ENCODE measurements at regions not wholly inside any gene's neighbourhood (a gene's known extent, or its start where the extent isn't known, plus 50 kb on each side); places are given as distances from the start of the nearest gene placed in this dataset.

DNA sequence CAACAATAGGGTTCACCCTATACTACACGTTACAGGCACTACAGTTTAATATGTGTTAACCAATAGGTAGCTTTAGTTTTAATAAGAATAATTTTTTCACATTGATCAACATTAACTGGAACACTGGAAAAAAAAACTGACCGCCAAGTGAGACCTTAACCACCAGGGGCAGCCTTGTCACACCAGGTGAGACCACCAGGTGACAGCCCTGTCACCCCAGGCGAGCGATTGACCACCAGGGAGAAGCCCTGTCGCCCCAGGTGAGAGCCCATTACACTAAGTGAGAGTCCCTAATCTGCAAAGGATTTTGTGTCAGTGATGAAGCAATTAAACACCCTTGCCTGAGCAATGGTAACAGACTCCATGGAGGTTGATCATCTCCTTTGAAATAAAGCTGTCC is 75.4 kb upstream of the SYK start:
- Histone ChIP-seq H3K4me1 (ENCODE audit: insufficient read depth, low read length, poor library complexity, severe bottlenecking) (no peaks in the 10 kb centered on the region), H3K36me3 (ENCODE audit: insufficient read depth, low read length) (no peaks in the 10 kb centered on the region), H3K4me3 (ENCODE audit: low read length, poor library complexity, severe bottlenecking) (no peak overlapping the region), H3K79me2 (ENCODE audit: insufficient read depth, low read length) (no peaks in the 10 kb centered on the region), H3K4me2 (ENCODE audit: low read depth, low read length, poor library complexity, severe bottlenecking) (no peak overlapping the region), H3F3A (ENCODE audit: low read depth) (no peaks in the 10 kb centered on the region), H3K9me2 (replicated peaks; ENCODE audit: low read depth, low read length) (no peaks in the 10 kb centered on the region), H4K20me1 (ENCODE audit: insufficient read depth, low read length, poor library complexity, severe bottlenecking) (no peaks in the 10 kb centered on the region), H3K9ac (ENCODE audit: low read depth, low read length, poor library complexity, severe bottlenecking) (no peak overlapping the region), H2AFZ (ENCODE audit: low read length) (no peak overlapping the region), H3K27me3 (ENCODE audit: insufficient read depth, low read length, poor library complexity, severe bottlenecking) (no peaks in the 10 kb centered on the region), H3K9me3 (ENCODE audit: insufficient read depth, low read depth, low read length) (no peaks in the 10 kb centered on the region)
- TF ChIP-seq EZH2phosphoT487 (IDR thresholded peaks at IDR 0.05; ENCODE audit: borderline replicate concordance): no peak
- TF ChIP-seq CTCF (conservative IDR thresholded peaks at IDR 0.05; ENCODE audit: low read length): peak; percentile 53

- Histone ChIP-seq H3K79me2 (ENCODE audit: insufficient read depth, low read length) (no peaks in the 10 kb centered on the region), H2AFZ (ENCODE audit: low read length) (no peak overlapping the region), H3K27me3 (ENCODE audit: insufficient read depth, low read length, poor library complexity, severe bottlenecking) (no peaks in the 10 kb centered on the region), H3K4me1 (ENCODE audit: insufficient read depth, low read length, poor library complexity, severe bottlenecking) (no peaks in the 10 kb centered on the region), H3K9ac (ENCODE audit: low read depth, low read length, poor library complexity, severe bottlenecking) (no peak overlapping the region), H3K36me3 (ENCODE audit: insufficient read depth, low read length) (no peaks in the 10 kb centered on the region), H3F3A (ENCODE audit: low read depth) (no peaks in the 10 kb centered on the region), H3K9me2 (replicated peaks; ENCODE audit: low read depth, low read length) (no peaks in the 10 kb centered on the region), H3K4me3 (ENCODE audit: low read length, poor library complexity, severe bottlenecking) (no peak overlapping the region), H4K20me1 (ENCODE audit: insufficient read depth, low read length, poor library complexity, severe bottlenecking) (no peaks in the 10 kb centered on the region), H3K4me2 (ENCODE audit: low read depth, low read length, poor library complexity, severe bottlenecking) (no peak overlapping the region), H3K9me3 (ENCODE audit: insufficient read depth, low read depth, low read length) (no peaks in the 10 kb centered on the region)
- TF ChIP-seq EZH2phosphoT487 (IDR thresholded peaks at IDR 0.05; ENCODE audit: borderline replicate concordance): no peak
- no peak for TF ChIP-seq CTCF (conservative IDR thresholded peaks at IDR 0.05; ENCODE audit: low read length)
Measured at GRCh38 chr9:90724880-90725279, 76.7 kb upstream of the SYK start.

GRCh38 chr9:90724112-90724511 is 77.5 kb upstream of the SYK start:
- Histone ChIP-seq H3K4me3 (ENCODE audit: low read length, poor library complexity, severe bottlenecking) (no peak overlapping the region), H3K9ac (ENCODE audit: low read depth, low read length, poor library complexity, severe bottlenecking) (no peak overlapping the region), H3K4me2 (ENCODE audit: low read depth, low read length, poor library complexity, severe bottlenecking) (no peak overlapping the region), H3K36me3 (ENCODE audit: insufficient read depth, low read length) (no peaks in the 10 kb centered on the region), H3K27me3 (ENCODE audit: insufficient read depth, low read length, poor library complexity, severe bottlenecking) (no peaks in the 10 kb centered on the region), H3K9me2 (replicated peaks; ENCODE audit: low read depth, low read length) (no peaks in the 10 kb centered on the region), H4K20me1 (ENCODE audit: insufficient read depth, low read length, poor library complexity, severe bottlenecking) (no peaks in the 10 kb centered on the region), H3K9me3 (ENCODE audit: insufficient read depth, low read depth, low read length) (no peaks in the 10 kb centered on the region), H3K4me1 (ENCODE audit: insufficient read depth, low read length, poor library complexity, severe bottlenecking) (no peaks in the 10 kb centered on the region), H2AFZ (ENCODE audit: low read length) (no peak overlapping the region), H3K79me2 (ENCODE audit: insufficient read depth, low read length) (no peaks in the 10 kb centered on the region), H3F3A (ENCODE audit: low read depth) (no peaks in the 10 kb centered on the region)
- no peak for TF ChIP-seq CTCF (conservative IDR thresholded peaks at IDR 0.05; ENCODE audit: low read length)
- TF ChIP-seq EZH2phosphoT487 (IDR thresholded peaks at IDR 0.05; ENCODE audit: borderline replicate concordance): no peak
